Keratinocyte (primary cell): ENCODE measurements at regions not wholly inside any gene's neighbourhood (a gene's known extent, or its start where the extent isn't known, plus 50 kb on each side); places are given as distances from the start of the nearest gene placed in this dataset.

Source experiments
- DNase-seq: peaks from one replicate; pipeline ENCODE4 v3.0.0-alpha.2; 2011; ENCODE audit warnings: low read depth, missing footprints, low spot score
- FAIRE-seq: peaks from 2 replicates; lab custom pipeline; 2011; peaks lifted over from hg19 to GRCh38; lab: Jason Lieb, UNC
- H2AFZ ChIP-seq: 2 replicates; pipeline ENCODE4 v1.6.0; 2012; ENCODE audit warnings: low read length, control low read depth, inconsistent platforms; ENCODE audit not compliant: control insufficient read depth
- H3K27ac ChIP-seq: 2 replicates; pipeline ENCODE4 v1.5.1; 2011; ENCODE audit warnings: low read length; ENCODE audit not compliant: control insufficient read depth, insufficient read depth
- H3K27me3 ChIP-seq: 3 replicates; pipeline ENCODE4 v1.6.0; 2011; ENCODE audit warnings: low read length; ENCODE audit not compliant: control insufficient read depth, insufficient read depth; ENCODE audit errors: extremely low read depth
- H3K36me3 ChIP-seq, 2 experiments: 2 replicates in 1 of 2; 3 replicates in 1 of 2; pipeline ENCODE4 v1.5.1; 2011; ENCODE audit warnings: low read length in 2 of 2, mild to moderate bottlenecking in 1 of 2; ENCODE audit not compliant: control insufficient read depth in 2 of 2, insufficient read depth in 2 of 2; ENCODE audit errors: extremely low read depth in 1 of 2
- H3K4me1 ChIP-seq: 3 replicates; pipeline ENCODE4 v1.5.1; 2011; ENCODE audit warnings: low read length; ENCODE audit not compliant: control insufficient read depth, insufficient read depth; ENCODE audit errors: extremely low read depth
- H3K4me2 ChIP-seq: 3 replicates; pipeline ENCODE4 v1.6.0; 2011; ENCODE audit warnings: low read depth, low read length; ENCODE audit not compliant: control insufficient read depth, insufficient read depth; ENCODE audit errors: extremely low read depth
- H3K4me3 ChIP-seq, 3 experiments: fragments of 200-600 bp in 1 of 3; sonication (generic) in 1 of 3; 2 replicates in 2 of 3; 3 replicates in 1 of 3; pipeline ENCODE4 v1.5.1; 2011 to 2016; ENCODE audit warnings: low read length in 3 of 3, mild to moderate bottlenecking in 3 of 3, control low read depth in 2 of 3, inconsistent platforms in 1 of 3, low read depth in 1 of 3, mixed read lengths in 1 of 3, mixed run types in 1 of 3, moderate library complexity in 1 of 3; ENCODE audit not compliant: control insufficient read depth in 2 of 3, insufficient read depth in 2 of 3; ENCODE audit errors: extremely low read depth in 1 of 3
- H3K79me2 ChIP-seq: 2 replicates; pipeline ENCODE4 v1.6.0; 2012; ENCODE audit warnings: low read length; ENCODE audit not compliant: control insufficient read depth, insufficient read depth
- H3K9ac ChIP-seq: 3 replicates; pipeline ENCODE4 v1.6.0; 2011; ENCODE audit warnings: low read length; ENCODE audit not compliant: control insufficient read depth, insufficient read depth; ENCODE audit errors: extremely low read depth
- H3K9me1 ChIP-seq: 3 replicates; pipeline ENCODE4 v1.6.0; 2011; ENCODE audit warnings: low read length; ENCODE audit not compliant: control insufficient read depth, insufficient read depth; ENCODE audit errors: extremely low read depth
- H3K9me3 ChIP-seq: 2 replicates; pipeline ENCODE4 v1.5.1; 2012; ENCODE audit warnings: low read depth, low read length; ENCODE audit not compliant: control insufficient read depth
- H4K20me1 ChIP-seq: 3 replicates; pipeline ENCODE4 v1.6.0; 2011; ENCODE audit warnings: low read length; ENCODE audit not compliant: control insufficient read depth, insufficient read depth; ENCODE audit errors: extremely low read depth
- EZH2 ChIP-seq: IDR thresholded peaks from one replicate; pipeline ENCODE4 v1.6.1; 2012; ENCODE audit warnings: inconsistent platforms, mild to moderate bottlenecking, low read length, moderate library complexity
- dilution Hi-C: fragments of 300-500 bp; cut with MboI; formaldehyde crosslinking; loops from one replicate; pipeline ENCODE4 v1.7.0; 2020; ENCODE audit warnings: low sequenced_read_pairs; ENCODE audit not compliant: extremely low pct_ligation_motif_present
- TF ChIP-seq, protein P1 (sequence below), 3 experiments: IDR thresholded peaks in 1 of 3; conservative IDR thresholded peaks in 1 of 3; optimal IDR thresholded peaks in 1 of 3; 2 replicates in 2 of 3; 3 replicates in 1 of 3; pipeline versions ENCODE3 to v1.5.1; 2011; ENCODE audit warnings: low read length in 3 of 3, mild to moderate bottlenecking in 3 of 3, moderate library complexity in 2 of 3, control low read depth in 1 of 3, inconsistent platforms in 1 of 3; ENCODE audit not compliant: insufficient read depth in 2 of 3; ENCODE audit errors: extremely low read depth in 1 of 3

DNA sequence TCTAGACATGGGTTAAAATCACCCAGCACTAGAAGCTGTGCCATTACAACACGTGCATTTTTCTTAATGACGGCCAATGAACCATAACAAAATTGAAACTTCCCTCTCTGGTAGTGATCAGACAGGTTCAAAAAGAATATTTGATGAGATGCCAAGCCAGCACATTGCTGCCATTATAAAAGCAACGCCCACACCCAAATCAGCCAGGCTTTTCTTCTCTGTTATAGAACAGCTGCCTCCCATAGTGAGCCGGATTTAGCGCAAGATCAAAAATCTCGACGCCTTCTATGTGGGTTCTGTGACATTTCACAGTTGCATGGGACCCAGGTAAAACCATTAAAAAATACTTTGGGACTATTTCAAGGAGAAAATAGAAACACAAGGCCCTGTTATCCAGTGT lies 1158.0 kb downstream of the EFNB2 start:
- Histone ChIP-seq H4K20me1 (no peaks in the 10 kb centered on the region), H3K27ac (no peak overlapping the region), H2AFZ (no peak overlapping the region), H3K9me3 (no peaks in the 10 kb centered on the region), H3K4me1 (peaks cover 2% of the 10 kb centered on the region), H3K36me3 (no peaks in the 10 kb centered on the region), H3K4me2 (no peak overlapping the region), H3K4me3 (no peak overlapping the region), H3K27me3 (no peaks in the 10 kb centered on the region), H3K9me1 (no peaks in the 10 kb centered on the region), H3K9ac (no peak overlapping the region), H3K79me2 (no peaks in the 10 kb centered on the region)
- TF ChIP-seq EZH2 = no peak
- TF ChIP-seq, protein P1, sequence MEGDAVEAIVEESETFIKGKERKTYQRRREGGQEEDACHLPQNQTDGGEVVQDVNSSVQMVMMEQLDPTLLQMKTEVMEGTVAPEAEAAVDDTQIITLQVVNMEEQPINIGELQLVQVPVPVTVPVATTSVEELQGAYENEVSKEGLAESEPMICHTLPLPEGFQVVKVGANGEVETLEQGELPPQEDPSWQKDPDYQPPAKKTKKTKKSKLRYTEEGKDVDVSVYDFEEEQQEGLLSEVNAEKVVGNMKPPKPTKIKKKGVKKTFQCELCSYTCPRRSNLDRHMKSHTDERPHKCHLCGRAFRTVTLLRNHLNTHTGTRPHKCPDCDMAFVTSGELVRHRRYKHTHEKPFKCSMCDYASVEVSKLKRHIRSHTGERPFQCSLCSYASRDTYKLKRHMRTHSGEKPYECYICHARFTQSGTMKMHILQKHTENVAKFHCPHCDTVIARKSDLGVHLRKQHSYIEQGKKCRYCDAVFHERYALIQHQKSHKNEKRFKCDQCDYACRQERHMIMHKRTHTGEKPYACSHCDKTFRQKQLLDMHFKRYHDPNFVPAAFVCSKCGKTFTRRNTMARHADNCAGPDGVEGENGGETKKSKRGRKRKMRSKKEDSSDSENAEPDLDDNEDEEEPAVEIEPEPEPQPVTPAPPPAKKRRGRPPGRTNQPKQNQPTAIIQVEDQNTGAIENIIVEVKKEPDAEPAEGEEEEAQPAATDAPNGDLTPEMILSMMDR (optimal IDR thresholded peaks at IDR 0.05 in 1 of 3, IDR thresholded peaks at IDR 0.05 in 1 of 3, conservative IDR thresholded peaks at IDR 0.05 in 1 of 3; ENCODE audit: extremely low read depth in 1 of 3, insufficient read depth in 2 of 3, low read length in 3 of 3) = no peak
- DNase-seq (no peak), FAIRE-seq (no peak)
- dilution Hi-C loops = no loop called here

DNA sequence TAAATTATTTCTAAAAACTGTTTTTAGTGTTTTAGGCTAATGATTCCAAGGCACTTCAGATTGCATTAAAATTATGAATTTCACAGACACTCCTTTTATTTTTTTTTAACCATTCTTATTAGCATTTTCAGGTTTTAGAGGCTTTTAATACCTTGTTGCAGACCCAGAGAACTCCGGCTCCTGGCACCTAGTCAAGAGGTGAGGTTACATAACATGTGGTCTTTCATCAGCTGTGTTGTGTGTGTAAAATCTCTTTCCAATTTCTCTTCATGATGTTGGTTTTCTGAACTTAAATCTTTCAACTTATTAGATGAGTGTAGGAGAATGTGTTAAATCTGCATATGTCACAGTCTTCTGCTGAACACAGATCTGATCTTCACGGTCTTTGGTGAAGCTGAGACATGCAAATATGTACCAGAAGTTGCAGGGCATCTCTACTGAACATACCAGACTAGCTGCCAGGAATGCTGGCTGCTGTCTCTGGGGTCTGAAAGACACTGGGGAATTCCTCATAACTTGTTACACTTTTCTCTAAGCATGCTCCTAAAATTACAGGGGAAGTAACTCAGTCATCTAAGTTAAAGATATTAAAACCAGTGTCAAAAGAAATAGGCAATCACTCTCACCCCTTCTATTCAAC lies 1165.3 kb downstream of the EFNB2 start:
- Histone ChIP-seq H2AFZ (no peak overlapping the region), H3K9me1 (no peaks in the 10 kb centered on the region), H3K36me3 (no peaks in the 10 kb centered on the region), H3K4me2 (no peak overlapping the region), H3K27me3 (no peaks in the 10 kb centered on the region), H3K4me3 (no peak overlapping the region), H3K4me1 (no peaks in the 10 kb centered on the region), H4K20me1 (no peaks in the 10 kb centered on the region), H3K79me2 (no peaks in the 10 kb centered on the region), H3K9me3 (no peaks in the 10 kb centered on the region), H3K9ac (no peak overlapping the region), H3K27ac (no peak overlapping the region)
- no peak for DNase-seq
- dilution Hi-C loops = no loop called here
- TF ChIP-seq, protein P1 (optimal IDR thresholded peaks at IDR 0.05 in 1 of 3, IDR thresholded peaks at IDR 0.05 in 1 of 3, conservative IDR thresholded peaks at IDR 0.05 in 1 of 3; ENCODE audit: extremely low read depth in 1 of 3, insufficient read depth in 2 of 3, low read length in 3 of 3) = no peak
- no peak for TF ChIP-seq EZH2
- FAIRE-seq = no peak
